ENCODE measurements at regions not wholly inside any gene's neighbourhood (a gene's known extent, or its start where the extent isn't known, plus 50 kb on each side); places are given as distances from the start of the nearest gene placed in this dataset.

GRCh38 chr1:239896569-239896968 is 195.1 kb upstream of the FMN2 start:
- no peak for DNase-seq

- no peak for DNase-seq
These were observed 194.7 kb upstream of the FMN2 start for GRCh38 chr1:239896980-239897379.

- DNase-seq: no peak
These were observed 194.2 kb upstream of the FMN2 start for GRCh38 chr1:239897458-239897857.

DNA sequence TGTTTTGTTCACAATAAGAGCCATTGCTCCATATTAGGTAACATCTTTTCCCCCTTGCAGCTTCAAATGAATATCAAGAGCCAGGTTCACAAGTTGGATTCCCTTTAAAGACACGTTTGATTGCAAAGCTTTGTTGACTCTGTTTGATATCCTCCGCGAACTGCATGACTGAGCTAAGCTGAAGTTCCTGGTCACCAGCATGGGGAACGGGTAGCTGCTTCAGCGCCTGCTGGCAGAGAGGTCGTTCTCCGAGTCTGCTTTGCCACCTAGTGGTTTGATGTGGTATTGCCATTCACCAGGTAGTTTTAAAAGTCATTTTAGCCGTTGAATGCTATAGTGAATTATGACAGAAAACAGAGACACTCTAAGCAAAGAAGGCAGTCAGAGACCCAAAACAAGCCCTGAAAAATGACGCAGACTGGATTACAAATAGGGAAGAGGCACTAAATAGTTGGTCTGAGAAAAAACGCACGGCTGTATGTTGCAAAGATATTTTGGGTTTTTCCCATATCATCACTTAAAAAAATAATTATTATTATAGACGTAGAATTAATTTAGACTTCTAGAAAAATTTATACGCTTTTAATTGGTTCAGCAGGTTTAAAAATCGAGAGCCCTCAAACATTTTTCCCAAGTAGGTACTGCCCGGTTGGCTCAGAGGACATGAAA is 193.5 kb upstream of the FMN2 start:
- peak; percentile 72 for DNase-seq

GRCh38 chr1:239899747-239900146 is 191.9 kb upstream of the FMN2 start:
- DNase-seq: no peak

DNA sequence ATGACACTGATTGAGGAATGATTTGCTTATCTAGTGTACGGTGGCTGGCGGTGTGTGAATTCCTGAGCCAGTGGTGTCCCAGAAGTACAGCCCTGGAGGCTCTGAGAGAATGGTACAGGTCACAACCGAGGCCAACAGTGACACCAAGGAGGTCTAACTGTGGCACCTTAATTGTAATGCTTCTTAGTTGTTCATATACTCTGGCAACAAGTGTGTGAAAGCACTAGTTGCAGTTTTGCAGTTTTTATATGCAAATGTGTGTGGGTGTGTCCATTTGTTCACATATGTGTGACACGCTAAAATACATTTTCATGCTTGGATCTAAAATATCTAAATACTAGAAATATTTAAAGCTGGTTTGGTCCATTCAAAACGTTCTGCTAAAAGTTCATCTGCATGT is 185.3 kb upstream of the FMN2 start:
- DNase-seq: no peak

GRCh38 chr1:239909898-239910297 is 181.8 kb upstream of the FMN2 start:
- DNase-seq: no peak

GRCh38 chr1:239912471-239912870 is 179.2 kb upstream of the FMN2 start:
- no peak for DNase-seq

DNA sequence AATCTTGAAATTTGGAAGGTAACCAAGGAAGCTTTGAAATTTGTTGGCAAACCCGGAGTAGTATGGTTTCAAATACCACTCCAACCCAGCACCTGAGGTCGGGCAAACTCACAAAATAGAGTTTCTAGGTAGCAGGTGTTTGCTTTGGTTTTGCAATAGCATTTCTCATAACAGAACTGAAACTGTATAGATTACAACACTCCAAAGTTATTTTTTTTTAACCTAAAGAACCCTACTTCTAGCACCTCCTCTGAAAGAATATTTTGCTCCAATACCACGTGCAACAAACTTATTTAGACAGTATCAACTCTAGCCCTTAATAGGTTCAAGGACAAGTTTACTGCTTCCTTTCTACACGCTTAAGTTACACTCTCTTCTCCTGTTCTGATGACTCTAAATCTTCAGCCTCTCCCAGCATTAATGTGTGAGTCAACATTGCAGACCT is 178.5 kb upstream of the FMN2 start:
- no peak for DNase-seq

DNA sequence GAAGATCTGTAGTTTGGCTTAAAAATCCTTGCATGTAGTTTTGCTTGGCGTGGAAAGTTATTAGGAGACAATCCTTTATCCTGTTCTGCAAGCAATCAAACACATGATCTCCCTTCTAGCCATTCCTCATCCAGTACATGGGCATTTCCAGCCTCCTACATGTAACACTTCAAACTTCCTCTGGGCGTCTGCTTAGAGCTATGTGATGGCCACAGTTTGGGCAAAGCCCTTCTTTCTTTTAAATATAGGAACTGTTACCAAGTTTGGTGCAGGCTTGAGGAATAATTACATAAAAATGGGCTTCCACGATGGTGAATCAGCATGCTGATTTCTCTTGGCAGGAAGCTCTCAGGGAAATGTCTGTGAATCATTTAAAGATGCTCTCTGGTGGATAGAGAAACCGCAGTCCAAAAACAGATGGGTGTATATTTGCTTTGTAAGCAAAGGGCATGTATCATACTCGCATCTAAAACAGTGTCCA is 176.9 kb upstream of the FMN2 start:
- no peak for DNase-seq

GRCh38 chr1:239918634-239919033 is 173.0 kb upstream of the FMN2 start:
- DNase-seq: no peak

GRCh38 chr1:239920214-239920613 is 171.5 kb upstream of the FMN2 start:
- no peak for DNase-seq

GRCh38 chr1:239922778-239923522 is 168.7 kb upstream of the FMN2 start:
- DNase-seq: no peak

DNA sequence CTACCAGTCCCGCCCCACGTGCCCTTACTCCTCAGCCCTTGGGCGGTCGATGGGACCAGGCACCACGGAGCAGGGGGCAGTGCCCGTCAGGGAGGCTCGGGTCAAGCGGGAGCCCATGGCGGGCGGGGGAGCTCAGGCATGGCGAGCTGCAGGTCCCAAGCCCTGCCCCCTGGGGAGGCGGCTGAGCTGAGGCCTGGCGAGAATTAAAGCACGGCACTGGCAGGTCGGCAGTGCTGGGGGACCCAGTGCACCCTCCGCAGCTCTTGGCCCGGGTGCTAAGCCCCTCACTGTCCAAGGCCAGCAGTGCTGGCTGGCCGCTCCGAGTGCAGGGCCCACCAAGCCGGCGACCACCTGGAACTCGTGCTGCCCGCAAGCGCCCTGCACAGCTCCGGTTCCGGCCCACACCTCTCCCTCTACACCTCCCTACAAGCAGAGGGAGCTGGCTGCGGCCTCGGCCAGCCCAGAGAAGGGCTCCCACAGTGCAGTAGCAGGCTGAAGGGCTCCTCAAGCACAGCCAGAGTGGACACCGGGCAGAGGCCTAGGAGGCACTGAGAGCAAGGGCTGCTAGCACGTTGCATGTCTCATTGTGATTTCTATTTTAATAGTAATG is 166.8 kb upstream of the FMN2 start:
- DNase-seq: no peak

- DNase-seq: no peak
These were observed 165.5 kb upstream of the FMN2 start for GRCh38 chr1:239926184-239926583.

DNA sequence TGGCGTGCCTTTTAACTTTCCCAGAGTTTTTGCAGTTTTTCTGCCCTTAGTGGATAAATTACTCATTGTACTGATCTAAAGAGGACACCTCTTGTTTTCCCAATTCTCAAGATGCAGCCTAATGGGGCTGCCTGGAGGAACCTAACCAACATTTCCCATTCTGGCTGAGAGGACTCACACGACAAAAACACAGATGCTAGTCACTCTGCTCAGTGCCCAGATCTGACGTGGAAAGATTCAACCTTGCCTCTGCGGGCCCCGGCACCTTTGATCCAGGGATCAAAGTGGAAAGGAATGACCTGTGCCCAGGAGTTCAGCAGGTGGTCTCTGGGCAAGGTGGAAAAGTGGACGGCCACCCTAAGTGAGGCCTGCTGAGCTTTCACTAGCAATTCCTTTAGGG is 162.4 kb upstream of the FMN2 start:
- no peak for DNase-seq

- no peak for DNase-seq
These were observed 160.9 kb upstream of the FMN2 start for GRCh38 chr1:239930686-239931262.

DNA sequence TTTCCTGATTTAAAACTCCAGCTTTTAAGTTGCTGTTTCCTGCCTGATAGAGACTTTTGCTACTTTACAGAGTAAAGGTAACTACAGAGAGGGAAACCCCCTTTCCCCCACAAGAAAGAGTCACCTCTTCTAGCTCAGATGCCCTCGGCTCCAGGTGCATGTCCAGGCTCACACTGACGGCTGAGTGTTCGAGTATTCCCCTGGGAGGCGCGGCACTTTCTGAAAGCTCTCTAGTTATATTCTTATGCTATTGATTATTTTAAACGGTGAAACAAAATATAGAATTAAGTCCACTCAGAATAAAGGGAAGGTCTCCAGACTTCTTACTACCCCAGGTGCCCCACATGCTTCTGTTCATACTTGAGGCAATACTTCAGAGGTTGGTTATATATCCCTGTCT is 160.3 kb upstream of the FMN2 start:
- DNase-seq: no peak

- DNase-seq: no peak
These were observed 152.1 kb upstream of the FMN2 start for GRCh38 chr1:239939602-239940001.

DNA sequence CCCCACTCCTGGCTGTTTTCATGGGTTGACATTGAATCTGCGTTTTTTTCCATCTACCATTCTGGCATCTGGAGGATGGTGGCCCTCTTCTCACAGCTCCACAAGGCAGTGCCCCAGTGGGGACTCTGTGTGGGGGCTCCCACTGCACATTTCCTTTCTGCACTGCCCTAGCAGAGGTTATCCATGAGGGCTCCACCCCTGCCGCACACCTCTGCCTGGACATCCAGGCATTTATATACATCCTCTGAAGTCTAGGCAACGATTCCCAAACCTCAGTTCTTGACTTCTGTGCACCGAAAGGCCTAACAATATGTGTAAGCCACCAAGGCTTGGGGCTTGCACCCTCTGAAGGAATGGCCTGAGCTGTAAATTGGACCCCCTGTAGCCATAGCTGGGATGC is 147.9 kb upstream of the FMN2 start:
- no peak for DNase-seq

DNA sequence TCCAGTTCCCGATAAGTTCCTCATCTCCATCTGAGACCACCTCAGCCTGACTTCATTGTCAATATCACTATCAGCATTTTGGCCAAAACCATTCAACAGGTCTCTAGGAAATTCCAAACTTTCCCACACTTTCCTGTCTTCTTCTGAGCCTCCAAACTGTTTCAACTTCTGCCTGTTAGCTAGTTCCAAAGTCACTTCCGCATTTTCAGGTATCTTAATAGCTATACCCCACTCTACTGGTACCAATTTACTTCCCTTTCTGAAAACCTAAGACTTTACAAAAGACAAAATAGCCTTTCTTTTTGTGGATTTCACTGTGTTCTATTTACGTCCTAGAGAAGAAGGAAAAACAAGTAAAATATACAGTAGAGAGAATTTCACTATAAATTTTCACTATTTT is 147.0 kb upstream of the FMN2 start:
- DNase-seq: no peak

DNA sequence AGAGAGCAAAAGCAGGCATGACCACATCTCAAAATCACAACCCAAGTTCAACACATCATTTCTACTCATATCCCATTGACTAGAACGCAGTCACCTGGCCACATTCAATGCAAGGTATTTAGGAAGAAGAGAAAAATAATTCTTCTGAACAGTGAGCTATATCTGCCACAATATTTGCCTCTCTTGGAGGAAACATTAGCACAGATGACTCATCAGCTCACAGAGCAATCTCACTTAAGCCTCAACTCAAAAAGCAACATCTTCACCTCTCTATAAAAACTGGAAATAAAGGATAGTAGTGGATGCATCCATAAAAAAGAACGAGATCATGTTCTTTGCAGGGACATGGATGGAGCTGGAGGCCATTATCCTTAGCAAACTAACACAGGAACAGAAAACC is 143.9 kb upstream of the FMN2 start:
- DNase-seq: no peak

DNA sequence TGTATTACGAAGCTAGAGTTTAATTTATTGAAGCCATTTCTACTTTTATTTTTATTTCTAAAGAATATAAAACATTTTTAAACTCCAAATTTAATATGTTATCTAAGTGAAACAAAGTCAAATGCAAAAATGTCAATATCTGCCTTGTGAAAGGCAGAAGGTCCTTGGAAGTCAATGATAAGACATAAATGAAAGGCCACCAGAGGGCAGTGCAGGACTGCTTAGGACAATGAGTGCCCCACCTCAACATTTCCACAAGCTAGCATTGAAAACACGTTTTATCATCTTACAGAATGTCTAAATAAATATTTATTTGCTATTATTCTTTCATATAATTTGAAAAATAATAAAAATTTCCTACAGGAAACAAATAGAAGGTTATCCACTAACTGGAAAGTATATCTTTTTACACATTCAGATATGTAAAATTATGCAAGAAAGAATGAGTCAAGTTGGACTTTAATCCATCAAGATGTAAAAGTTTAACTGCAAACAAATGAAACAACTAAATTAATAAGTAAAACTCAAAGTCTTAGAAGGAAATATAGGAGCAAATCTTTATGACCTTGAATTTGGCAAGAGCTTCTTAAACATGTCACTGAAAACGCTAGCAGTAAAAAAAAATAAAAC is 140.1 kb upstream of the FMN2 start:
- peak; percentile 50 for DNase-seq

Data from NCI-H1048 (cell line).